Fibroblast of skin of abdomen (primary cell): ENCODE measurements at regions not wholly inside any gene's neighbourhood (a gene's known extent, or its start where the extent isn't known, plus 50 kb on each side); places are given as distances from the start of the nearest gene placed in this dataset.
"Not testable (repeated sequence)": the region's sequence is repeated elsewhere in the genome, so short reads cannot be mapped to it uniquely, and the experiment has no call there.

Experiments used
- DNase-seq: peaks from one replicate; pipeline ENCODE4 v3.0.0-alpha.2; 2013

- no peak for DNase-seq
These were observed 651.9 kb downstream of the CDH9 start for GRCh38 chr5:26386532-26386931.

DNA sequence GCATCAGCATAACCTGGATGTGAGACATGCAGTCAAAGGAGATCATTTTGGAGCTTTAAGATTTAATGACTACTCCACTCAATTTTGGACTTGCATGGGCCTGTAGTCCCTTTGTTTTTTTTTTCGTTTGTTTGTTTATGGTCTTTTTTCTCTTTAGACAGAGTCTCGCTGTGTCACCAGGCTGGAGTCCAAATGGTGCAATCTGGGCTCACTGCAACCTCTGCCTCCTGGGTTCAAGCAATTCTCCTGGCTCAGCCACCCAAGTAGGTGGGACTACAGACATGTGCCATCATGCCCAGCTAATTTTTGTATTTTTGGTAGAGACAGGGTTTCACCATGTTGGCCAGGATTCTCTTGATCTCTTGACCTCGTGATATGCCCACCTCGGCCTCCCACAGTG lies 673.8 kb downstream of the CDH9 start:
- DNase-seq, result not testable (repeated sequence)

- no peak for DNase-seq
These were observed 694.5 kb downstream of the CDH9 start for GRCh38 chr5:26343801-26344325.

GRCh38 chr5:26339576-26339975 lies 698.8 kb downstream of the CDH9 start:
- DNase-seq, result no peak

DNA sequence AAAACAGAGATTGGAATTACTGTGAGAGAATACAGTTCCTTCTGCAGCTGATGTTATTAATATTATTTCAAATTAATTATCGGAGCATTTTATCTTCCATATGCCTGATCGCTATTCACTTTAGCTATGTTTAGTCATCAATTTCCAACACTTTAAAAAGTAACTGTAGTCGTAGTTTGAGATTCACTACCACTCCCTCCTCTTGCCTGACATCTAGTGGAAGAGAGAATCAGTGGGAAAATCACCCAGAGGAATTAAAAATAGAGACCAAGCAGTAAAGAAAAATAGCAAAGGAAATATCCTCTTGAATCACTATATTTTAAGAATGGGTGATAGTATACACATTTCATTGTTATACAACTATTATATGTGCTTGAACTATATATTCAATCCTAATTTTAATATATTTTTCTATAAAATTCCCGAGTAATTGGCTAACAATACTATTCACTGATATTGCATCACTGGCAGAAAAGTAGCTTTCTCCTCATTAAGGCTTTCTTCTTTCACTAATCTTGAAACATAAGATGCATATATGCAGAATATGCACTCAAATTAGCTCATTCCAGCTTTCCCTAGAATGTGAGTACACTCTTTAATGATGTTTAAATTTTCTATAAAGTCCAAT lies 708.7 kb downstream of the CDH9 start:
- no peak for DNase-seq

DNA sequence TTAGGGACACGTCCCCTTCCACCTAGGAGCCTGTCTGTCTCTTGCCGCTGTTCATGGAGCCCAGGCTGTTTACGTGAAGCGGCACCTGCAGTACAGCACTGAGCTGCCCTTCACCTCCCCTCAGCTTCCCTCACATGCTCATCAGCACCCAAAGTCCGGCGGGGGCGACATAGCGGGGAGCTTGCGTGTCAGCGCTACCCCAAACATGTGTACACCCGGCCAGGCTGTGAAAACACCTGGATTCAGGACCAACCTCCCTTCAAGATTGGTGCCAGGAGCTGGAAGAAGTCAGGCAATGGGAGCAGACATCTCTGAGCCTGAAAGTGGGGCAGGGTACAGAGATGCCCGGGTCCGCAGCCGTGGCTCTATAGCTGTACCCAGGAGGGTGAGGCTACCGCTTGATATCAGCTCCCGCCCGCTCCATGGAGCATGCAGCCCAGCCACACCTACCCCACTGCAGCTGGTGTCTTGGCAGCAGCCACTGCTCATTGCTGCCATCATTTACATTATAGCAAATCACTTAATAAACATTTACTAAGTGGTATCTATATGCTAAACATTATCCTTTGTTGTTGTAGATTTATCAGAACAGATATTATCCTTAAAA lies 712.1 kb downstream of the CDH9 start:
- DNase-seq, result no peak

DNA sequence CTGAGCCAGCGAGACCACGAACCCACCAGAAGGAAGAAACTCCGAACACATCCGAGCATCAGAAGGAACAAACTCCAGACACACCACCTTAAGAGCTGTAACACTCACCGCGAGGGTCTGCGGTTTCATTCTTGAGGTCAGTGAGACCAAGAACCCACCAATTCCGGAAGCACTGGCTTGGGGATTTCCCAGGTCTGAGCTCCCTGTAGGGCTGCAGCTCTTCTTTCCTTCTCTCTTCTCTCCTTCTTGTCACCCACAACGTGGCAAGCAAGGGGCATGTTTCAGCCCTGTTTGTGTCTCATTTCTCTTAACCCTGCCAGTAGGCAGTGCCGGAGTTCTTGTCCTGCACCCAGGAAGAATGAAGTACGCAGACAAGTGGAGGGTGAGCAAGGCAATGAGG lies 713.0 kb downstream of the CDH9 start:
- not testable (repeated sequence) for DNase-seq

- DNase-seq, result not testable (repeated sequence)
These were observed 714.0 kb downstream of the CDH9 start for GRCh38 chr5:26324273-26324895.

DNA sequence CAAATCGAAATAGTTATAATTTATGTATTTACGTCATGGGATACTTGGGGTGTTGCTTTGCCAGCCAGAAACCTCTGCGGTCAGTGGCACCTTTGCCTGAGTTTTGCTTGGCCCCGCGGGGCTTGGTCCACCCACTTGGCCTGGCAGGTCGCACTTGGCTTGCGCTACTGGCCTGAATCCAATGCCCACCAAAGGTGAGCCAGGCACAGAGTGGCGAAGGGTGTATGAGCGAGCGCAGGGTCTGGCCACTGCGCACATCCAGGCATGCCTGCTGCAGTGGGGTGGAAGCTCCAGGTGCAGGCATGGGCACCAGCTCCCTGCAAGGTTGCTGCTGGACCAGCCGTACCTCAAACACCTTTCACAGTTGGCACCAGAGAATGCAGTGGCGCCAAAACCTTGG lies 714.6 kb downstream of the CDH9 start:
- DNase-seq, result no peak

- no peak for DNase-seq
These were observed 717.1 kb downstream of the CDH9 start for GRCh38 chr5:26321278-26321677.

DNA sequence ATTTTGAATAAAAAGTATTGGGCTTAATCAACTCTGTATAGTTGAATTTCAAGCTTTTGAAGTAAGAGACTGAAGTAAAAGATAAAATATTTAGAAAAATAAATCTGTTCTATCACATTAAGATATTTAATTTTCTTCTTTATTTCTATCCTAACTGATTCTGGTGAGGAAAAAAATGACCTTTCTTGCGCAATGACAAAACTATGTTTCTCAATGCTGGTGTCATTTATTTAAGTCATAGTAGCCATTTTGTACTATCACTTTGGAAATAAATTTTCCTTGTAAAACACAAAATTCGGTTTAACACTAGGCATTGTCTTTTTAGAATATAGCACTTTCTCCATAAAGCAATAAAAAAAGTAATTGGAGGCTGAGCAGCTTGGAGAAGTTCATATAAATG lies 728.0 kb downstream of the CDH9 start:
- no peak for DNase-seq

DNA sequence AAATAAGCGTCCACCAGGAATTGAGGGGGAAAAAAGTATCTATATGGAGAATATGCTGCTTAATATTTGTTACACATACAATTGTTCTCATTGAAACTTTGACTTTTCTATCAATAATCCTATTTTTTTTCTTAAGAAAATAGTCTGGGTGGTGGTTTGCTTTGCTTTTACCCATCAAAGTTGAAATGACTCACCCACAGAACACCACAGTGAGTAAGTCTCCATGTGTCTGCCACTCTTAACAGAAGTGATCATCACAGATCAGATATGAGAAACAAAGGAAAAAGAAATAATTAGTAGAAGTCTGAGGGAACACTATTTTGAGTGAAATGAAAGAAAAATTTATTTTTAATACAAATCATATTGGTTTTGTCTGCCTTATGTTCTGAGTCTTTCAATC lies 742.8 kb downstream of the CDH9 start:
- DNase-seq, result no peak

GRCh38 chr5:26282190-26282589 lies 756.2 kb downstream of the CDH9 start:
- DNase-seq, result no peak

DNA sequence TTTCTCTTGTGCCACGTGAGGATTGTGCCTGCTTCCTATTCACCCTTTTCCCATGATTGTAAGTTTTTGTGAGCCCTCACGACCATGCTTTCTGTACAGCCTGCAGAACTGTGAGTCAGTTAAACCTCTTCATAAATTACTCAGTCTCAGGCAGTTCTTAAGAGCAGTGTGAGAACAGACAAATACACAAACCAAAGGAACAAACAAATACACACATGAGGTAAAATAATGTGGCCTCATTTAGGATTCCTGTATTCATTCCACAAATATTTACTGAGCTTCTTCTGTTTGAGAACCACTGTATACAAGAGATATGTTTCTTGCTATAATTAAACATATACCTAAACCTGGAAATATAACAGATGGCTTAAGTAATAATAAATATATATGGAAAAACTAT lies 760.3 kb downstream of the CDH9 start:
- DNase-seq, result no peak

- no peak for DNase-seq
These were observed 779.3 kb downstream of the CDH9 start for GRCh38 chr5:26259081-26259480.

GRCh38 chr5:26245321-26245720 lies 793.1 kb downstream of the CDH9 start:
- DNase-seq, result no peak

DNA sequence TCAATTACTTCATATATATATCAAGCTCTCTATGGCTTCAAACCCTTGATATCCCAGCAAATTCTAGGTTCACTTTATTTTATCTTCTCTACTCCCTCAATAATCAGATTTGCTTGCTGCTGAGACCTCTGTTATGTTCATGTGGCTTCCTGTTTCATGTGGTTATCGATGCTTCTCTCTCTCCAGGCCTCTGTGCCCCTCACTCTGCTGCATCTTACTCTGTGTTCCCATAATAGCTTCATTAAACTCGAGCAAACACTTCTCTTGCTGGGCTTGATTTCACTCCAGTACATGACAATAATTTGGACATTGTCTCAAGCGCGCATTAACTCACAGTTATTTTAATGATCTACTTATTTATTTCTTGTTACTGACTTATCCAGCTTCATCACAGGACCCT lies 798.8 kb downstream of the CDH9 start:
- DNase-seq, result no peak

GRCh38 chr5:26237489-26237888 lies 800.9 kb downstream of the CDH9 start:
- no peak for DNase-seq

DNA sequence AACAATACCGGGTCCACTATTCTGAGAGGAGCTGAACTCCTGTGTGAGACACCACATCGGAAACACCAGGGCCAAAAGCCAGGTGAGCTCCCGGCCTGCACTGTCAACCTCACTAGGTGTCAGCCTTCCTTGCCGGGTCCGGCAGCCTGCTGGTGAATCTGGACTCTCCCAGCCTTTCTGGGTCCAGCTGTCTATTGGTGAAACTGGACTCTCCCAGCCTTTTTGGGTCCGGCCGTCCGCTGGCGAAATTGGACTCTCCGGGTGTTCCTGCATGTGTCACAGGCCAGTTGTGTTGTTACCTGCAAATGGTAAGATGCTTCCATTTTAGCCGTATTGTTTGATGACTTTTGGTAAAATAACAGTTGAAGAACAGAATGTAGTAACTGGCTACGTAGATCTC lies 801.5 kb downstream of the CDH9 start:
- DNase-seq, result no peak

GRCh38 chr5:26232706-26233105 lies 805.7 kb downstream of the CDH9 start:
- no peak for DNase-seq

DNA sequence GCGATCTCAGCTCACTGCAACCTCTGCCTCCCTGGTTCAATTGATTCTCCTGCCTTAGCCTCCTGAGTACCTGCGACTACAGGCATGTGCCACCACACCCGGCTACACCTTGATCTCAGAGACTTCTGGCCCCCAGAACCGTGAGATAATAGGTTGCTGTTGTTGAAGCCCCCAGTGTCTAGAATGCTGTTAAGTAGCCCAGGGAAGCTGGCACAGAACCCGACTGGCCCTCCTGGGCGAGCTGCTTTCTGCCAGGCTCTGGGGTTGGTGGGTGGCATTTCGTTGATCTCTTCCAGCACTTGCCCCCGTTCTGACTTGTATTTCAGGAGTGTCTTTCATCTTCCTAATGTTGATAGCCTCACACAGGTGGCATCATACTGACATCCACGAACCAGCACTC lies 807.1 kb downstream of the CDH9 start:
- no peak for DNase-seq

DNA sequence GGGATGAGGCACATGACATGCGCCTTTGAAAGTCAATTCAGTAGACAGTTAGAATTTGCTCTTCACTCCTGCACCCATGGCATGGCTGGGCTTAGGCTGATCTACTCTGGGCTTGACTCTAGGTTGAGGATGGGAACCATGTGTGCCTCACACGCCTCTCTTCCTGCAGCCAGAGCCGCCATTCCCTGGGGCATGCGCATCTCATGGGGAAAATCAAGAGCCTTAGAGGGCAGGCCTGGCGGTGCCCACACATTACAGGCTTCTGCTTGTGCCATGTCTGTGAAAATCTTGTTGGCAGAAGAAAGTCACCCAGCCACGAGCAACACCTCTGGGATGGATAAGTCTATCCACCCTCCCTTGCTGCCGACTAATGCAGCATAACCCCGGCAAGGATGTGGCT lies 808.5 kb downstream of the CDH9 start:
- no peak for DNase-seq

DNA sequence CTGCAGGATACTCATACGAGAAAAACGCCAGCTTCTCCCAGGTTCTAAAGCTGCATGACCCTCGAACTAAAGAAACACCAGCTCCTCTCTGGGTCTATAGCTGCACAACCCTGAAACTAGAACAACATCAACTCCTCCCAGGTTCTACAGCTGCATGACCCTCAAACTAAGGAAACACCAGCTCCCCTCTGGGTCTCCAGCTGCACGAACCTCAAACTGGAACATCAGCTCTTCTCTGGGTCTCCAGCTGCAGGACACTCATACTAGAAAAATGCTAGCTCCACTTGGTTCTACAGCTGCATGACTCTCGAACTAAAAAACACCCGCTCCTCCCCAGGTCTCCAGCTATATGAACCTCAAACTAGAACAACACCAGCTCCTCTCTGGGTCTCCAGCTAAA lies 811.1 kb downstream of the CDH9 start:
- no peak for DNase-seq

DNA sequence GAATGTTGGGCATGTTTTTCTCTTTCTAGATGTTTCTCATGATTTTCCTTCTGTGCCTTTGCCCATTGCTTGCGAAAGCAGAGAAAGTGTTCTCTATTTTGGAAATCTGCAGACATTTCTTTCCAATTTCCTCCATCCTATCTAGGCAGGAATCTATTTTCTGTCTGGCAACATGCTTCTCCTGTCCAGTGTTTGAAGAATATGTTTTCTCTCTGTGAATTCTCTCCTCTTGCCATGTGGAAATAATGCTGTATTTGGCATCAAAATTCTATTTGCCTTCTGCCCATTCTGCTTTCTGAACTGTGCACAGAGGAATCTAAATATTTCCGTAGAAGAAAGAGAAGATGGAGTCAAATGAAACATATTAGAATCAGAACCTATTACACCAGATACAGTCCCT lies 833.3 kb downstream of the CDH9 start:
- no peak for DNase-seq
